HEK293 (cell line): ENCODE measurements at regions not wholly inside any gene's neighbourhood (a gene's known extent, or its start where the extent isn't known, plus 50 kb on each side); places are given as distances from the start of the nearest gene placed in this dataset.
"Not testable (repeated sequence)": the region's sequence is repeated elsewhere in the genome, so short reads cannot be mapped to it uniquely, and the experiment has no call there.

Experiments
- CTCF ChIA-PET: fragments of 350-600 bp; formaldehyde crosslinking; extraction: SDS; loops from one replicate; lab custom pipeline; 2021; ENCODE audit warnings: antibody characterized with exemption; lab: Yijun Ruan, JAX
- POLR2A ChIA-PET: fragments of 300-600 bp; formaldehyde crosslinking; extraction: SDS; loops from one replicate; lab custom pipeline; 2020; ENCODE audit warnings: antibody characterized with exemption, inconsistent platforms; lab: Yijun Ruan, JAX
- H3K27ac ChIP-seq: fragments of 200-500 bp; sonication (Bioruptor generic); 2 replicates; pipeline ENCODE4 v1.5.1; 2014; ENCODE audit warnings: low read depth, low read length, control low read depth, inconsistent platforms; ENCODE audit errors: extremely low read depth
- H3K36me3 ChIP-seq, 2 experiments: fragments of 200-500 bp in 1 of 2; sonication (Bioruptor generic) in 1 of 2; 1 replicate in 1 of 2; 2 replicates in 1 of 2; pipeline ENCODE4 v1.5.1; 2014 to 2017; ENCODE audit warnings: inconsistent platforms in 2 of 2, low read length in 2 of 2; ENCODE audit not compliant: control insufficient read depth in 2 of 2, insufficient read depth in 1 of 2
- H3K4me1 ChIP-seq: fragments of 200-500 bp; sonication (Bioruptor generic); 2 replicates; pipeline ENCODE4 v1.5.1; 2014; ENCODE audit warnings: mild to moderate bottlenecking, low read length, inconsistent platforms; ENCODE audit not compliant: control insufficient read depth, insufficient read depth
- H3K4me3 ChIP-seq: 2 replicates; pipeline ENCODE4 v1.5.1; 2011; ENCODE audit warnings: low read depth, mild to moderate bottlenecking, control low read depth, low read length, moderate library complexity
- H3K9me3 ChIP-seq: fragments of 200-500 bp; sonication (Bioruptor generic); 2 replicates; pipeline ENCODE4 v1.5.1; 2014; ENCODE audit warnings: low read depth, low read length, inconsistent platforms; ENCODE audit not compliant: control insufficient read depth, insufficient read depth
- RBAK ChIP-seq: fragments of 450-650 bp; formaldehyde crosslinking; IDR thresholded peaks from 2 replicates; pipeline ENCODE4 v1.5.1; 2016; ENCODE audit warnings: missing biosample characterization, missing genetic modification characterization
- REPIN1 ChIP-seq: fragments of 450-650 bp; formaldehyde crosslinking; IDR thresholded peaks from 2 replicates; pipeline ENCODE4 v1.5.1; 2017; ENCODE audit warnings: missing biosample characterization, missing genetic modification characterization, low read depth
- ZNF221 ChIP-seq: fragments of 450-650 bp; formaldehyde crosslinking; IDR thresholded peaks from 2 replicates; pipeline ENCODE4 v1.5.1; 2017; ENCODE audit warnings: missing biosample characterization, missing genetic modification characterization, borderline replicate concordance
- ZNF654 ChIP-seq: fragments of 450-650 bp; formaldehyde crosslinking; IDR thresholded peaks from 2 replicates; pipeline ENCODE4 v1.5.1; 2016; ENCODE audit warnings: low read depth, missing biosample characterization, missing genetic modification characterization

GRCh38 chr22:11253000-11253511, 4274.9 kb upstream of the OR11H1 start:
- POLR2A ChIA-PET: no interaction called here
- TF ChIP-seq RBAK (tag by site-specific recombination) (no peak), ZNF221 (tag by site-specific recombination) (no peak), REPIN1 (tag by site-specific recombination) (no peak)
- TF ChIP-seq, all 188 proteins: peak for 0
- no peaks in the 10 kb centered on the region for H3K36me3 ChIP-seq
- no peaks in the 10 kb centered on the region for H3K4me1 ChIP-seq
- no peak overlapping the region for H3K4me3 ChIP-seq
- CTCF ChIA-PET: no interaction called here
- no peak overlapping the region for H3K27ac ChIP-seq
- no peaks in the 10 kb centered on the region for H3K9me3 ChIP-seq

GRCh38 chr22:11270981-11271380, 4257.0 kb upstream of the OR11H1 start:
- CTCF ChIA-PET, H3K36me3 ChIP-seq, POLR2A ChIA-PET, H3K9me3 ChIP-seq, H3K4me3 ChIP-seq, H3K4me1 ChIP-seq, H3K27ac ChIP-seq: not testable (repeated sequence)

DNA sequence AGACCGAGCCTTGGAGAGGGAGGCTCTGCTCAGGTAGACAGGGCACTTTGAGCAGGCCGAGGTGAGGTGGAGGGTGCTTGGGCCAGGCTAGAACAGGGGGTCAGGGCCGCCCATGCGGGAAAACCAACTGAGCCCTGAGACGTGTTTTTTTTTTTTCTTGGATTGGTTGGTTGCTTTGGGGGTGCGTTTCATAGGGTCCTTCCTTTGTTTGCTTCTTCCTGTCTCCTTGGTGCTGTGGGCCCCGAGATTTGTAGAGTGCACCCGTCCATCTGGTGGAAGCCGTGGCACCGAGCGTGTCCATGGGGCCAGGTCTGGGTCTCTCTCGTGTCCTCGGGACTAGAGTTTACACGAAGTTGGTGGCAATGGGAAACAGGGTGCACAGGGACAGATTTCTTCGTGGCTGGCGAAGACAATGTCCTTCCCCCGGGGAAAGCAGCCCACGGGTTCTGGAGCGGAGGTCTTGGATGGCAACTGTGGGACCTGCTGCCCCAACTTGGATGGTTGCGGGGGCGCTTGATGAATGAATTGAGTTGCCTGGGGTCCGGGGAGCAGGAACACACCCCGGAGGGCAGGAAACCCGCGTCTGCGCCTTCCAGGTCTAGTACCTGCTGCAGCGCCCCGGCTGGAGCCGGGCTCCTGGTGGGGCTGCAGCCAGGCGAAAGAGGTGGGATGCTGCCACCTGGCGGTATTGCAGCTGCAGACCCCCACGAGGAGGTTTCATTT, 4242.7 kb upstream of the OR11H1 start:
- H3K36me3 ChIP-seq, H3K9me3 ChIP-seq, H3K4me1 ChIP-seq, H3K4me3 ChIP-seq, H3K27ac ChIP-seq, POLR2A ChIA-PET: not testable (repeated sequence)
- CTCF ChIA-PET: interaction anchor here (1.0 to 1.5 kb wide), 4 partner anchors 9 to 349 kb away, joined by 4 to 5 read pairs (median 4); no protein-coding TSS in a partner anchor
- peak; percentile 64 for TF ChIP-seq ZNF654

GRCh38 chr22:11285839-11286205, 4242.2 kb upstream of the OR11H1 start:
- CTCF ChIA-PET: interaction anchor here (1.0 to 1.5 kb wide), 4 partner anchors 8 to 350 kb away, joined by 4 to 5 read pairs (median 4); no protein-coding TSS in a partner anchor
- H3K9me3 ChIP-seq, H3K27ac ChIP-seq, H3K4me3 ChIP-seq, POLR2A ChIA-PET, H3K36me3 ChIP-seq, H3K4me1 ChIP-seq: not testable (repeated sequence)

DNA sequence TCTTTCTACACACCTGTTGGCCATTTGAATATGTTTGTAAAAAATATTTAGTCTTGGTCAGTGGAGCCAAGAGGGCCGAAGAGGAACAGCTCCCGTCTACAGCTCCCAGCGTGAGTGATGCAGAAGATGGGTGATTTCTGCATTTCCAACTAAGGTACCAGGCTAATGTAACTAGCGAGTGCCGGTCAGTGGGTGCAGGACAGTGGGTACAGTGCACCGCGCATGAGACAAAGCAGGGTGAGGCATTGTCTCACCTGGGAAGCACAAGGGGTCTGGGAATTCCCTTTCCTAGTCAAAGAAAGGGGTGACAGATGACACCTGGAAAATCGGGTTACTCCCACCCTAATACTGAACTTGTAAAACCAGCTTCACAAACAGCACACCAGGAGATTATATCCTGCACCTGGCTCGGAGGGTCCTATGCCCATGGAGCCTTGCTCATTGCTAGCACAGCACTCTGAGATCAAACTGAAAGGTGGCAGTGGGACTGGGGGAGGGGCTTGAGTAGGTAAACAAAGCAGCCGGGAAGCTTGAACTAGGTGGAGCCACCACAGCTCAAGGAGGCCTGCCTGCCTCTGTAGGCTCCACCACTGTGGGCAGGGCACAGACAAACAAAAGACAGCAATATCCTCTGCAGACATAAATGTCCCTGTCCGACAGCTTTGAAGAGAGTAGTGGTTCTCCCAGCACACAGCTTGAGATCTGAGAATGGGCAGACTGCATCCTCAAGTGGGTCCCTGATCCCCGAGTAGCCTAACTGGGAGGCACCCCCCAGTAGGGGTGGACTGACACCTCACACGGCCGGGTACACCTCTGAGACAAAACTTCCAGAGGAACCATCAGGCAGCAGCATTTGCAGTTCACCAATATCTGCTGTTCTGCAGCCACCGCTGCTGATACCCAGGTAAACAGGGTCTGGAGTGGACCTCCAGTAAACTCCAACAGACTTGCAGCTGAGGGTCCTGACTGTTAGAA, 4239.5 kb upstream of the OR11H1 start:
- CTCF ChIA-PET: interaction anchor here (0.6 kb wide), 1 partner anchor 359 kb away, joined by 3 read pairs; no protein-coding TSS in a partner anchor
- H3K27ac ChIP-seq, H3K4me3 ChIP-seq, H3K9me3 ChIP-seq, H3K4me1 ChIP-seq, POLR2A ChIA-PET, H3K36me3 ChIP-seq: not testable (repeated sequence)

DNA sequence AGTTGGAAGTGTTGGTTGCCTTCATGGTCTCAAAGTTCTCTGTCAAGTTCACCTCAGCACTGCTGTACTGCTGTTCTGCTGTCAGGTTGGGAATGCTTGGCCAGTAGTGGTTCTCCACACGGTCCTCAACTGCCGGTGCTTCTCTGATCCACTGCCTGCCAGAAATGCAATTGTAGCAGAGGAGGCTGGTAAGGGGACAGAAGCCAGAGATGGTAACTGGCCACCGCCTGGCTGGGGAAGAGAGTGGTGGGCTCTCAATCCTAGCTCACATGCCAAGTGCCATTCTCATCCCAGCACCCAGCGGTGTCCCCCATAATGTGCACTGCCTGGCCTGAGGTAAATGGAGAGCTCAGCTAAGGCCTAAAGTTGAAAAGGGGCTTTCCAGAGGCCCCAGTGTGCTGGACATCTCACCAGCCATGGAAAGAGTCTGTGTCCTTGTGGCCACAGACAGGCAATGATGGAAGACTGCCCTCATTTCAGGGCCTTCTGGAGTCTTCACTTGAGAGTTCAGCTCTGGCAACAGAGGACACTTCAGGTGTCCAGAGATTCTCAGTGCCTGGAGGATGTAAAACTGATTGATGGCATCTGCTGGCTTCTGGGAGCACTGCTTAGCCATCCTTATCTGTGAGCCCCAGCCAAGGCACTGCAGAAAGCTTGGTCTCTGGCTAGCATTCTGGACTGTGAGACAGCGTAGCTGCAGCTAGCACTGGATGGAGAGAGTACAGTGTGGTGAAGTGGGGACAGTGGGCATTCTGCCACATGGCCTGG, 4229.7 kb upstream of the OR11H1 start:
- H3K36me3 ChIP-seq, POLR2A ChIA-PET, H3K4me3 ChIP-seq, H3K9me3 ChIP-seq, H3K27ac ChIP-seq, H3K4me1 ChIP-seq, CTCF ChIA-PET: not testable (repeated sequence)

DNA sequence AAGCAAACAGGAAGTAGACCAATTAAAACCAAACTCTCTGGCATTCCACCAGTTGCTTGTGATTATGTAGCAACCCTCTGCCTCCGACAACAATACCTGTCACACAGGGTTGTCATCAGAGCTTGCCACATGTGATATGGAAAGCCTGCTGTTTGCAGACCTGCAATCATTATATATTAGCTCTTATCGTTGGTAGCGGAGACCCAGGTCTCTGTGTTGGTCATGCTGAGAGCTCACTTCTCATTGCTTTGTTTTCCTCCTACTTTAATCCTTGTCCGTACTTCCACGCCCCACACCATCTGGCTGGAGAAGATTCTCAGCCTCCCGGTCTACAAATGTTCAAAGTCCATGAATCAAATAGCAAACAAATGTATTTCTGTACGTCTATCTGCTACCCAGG, 4225.6 kb upstream of the OR11H1 start:
- H3K27ac ChIP-seq, H3K4me3 ChIP-seq, H3K9me3 ChIP-seq, POLR2A ChIA-PET, H3K36me3 ChIP-seq, CTCF ChIA-PET, H3K4me1 ChIP-seq: not testable (repeated sequence)

- POLR2A ChIA-PET, H3K27ac ChIP-seq, H3K36me3 ChIP-seq, H3K4me3 ChIP-seq, H3K9me3 ChIP-seq, H3K4me1 ChIP-seq, CTCF ChIA-PET: not testable (repeated sequence)
These were observed 4225.1 kb upstream of the OR11H1 start for GRCh38 chr22:11302904-11303303.

DNA sequence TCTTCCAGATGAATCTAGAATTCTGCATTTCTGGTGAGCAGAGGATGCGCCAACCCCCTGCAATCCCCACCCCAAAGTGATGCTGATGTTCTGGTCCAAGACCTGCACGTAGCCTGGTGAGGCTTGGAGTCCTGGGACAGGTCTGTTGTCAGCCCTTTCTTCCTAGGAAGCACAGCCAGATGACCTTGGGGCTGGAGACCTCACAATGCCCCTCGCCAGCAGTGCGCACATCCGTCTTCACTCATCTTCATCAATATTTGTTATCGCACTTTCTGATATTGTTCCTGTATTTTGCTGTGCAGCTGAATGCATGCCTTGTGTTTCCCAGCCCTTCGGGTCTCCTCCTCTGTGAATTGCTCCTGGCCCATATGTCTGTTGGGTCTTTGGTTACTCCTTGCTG, 4222.8 kb upstream of the OR11H1 start:
- H3K27ac ChIP-seq, H3K4me3 ChIP-seq, POLR2A ChIA-PET, H3K4me1 ChIP-seq, H3K36me3 ChIP-seq, CTCF ChIA-PET, H3K9me3 ChIP-seq: not testable (repeated sequence)
